GM04503 (cell line): ENCODE measurements at regions not wholly inside any gene's neighbourhood (a gene's known extent, or its start where the extent isn't known, plus 50 kb on each side); places are given as distances from the start of the nearest gene placed in this dataset.

ENCODE experiments used
- DNase-seq: peaks from one replicate; pipeline ENCODE4 v3.0.0-alpha.2; 2012; ENCODE audit warnings: low read depth

DNA sequence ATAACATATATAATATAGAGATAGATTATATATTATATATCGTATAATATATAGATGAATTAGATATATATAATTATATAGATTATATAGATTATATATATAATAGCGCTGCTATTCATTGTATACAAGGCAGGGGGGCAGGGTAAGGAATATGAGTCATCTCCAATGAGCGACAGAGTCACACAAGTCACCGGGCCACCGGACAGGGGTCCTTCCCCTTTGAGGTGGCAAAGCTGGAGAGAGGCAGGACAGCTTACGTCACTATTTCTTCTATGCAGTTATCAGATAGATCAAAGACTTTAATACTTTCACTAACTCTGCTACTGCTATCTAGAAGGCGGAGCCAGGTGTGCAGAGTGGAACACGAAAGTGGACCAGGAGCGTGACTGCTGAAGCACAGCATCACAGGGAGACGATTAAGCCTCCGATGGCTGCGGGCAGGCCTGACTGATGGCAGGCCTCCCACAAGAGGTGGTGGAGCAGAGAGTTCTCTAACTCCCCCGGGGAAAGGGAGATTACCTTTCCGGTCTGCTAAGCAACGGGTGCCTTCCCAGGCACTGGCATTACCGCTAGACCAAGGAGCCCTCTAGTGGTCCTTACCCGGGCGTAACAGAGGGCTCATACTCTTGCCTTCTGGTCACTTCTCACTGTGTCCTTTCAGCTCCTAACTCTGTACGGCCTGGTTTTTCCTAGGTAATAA, 2154.7 kb downstream of the MRPL39 start:
- no peak for DNase-seq

DNA sequence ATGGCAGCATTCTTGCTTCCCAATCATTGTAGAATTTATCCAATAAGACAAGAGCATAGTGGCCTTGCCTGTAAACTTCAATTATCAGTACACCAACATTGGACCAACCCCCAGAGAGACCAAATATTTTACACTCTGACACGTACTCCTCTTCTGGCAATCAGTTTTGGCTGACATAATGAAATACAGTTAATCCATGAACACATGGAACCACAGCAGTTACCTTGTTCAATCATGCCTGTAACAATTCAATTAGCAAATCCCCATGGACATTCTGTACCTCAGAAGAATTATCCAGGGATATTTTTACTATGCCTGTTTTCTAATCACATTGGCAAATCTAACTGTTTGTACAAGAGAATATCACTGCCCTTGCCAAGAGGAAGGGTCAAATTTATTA, 2162.0 kb downstream of the MRPL39 start:
- DNase-seq: no peak

DNA sequence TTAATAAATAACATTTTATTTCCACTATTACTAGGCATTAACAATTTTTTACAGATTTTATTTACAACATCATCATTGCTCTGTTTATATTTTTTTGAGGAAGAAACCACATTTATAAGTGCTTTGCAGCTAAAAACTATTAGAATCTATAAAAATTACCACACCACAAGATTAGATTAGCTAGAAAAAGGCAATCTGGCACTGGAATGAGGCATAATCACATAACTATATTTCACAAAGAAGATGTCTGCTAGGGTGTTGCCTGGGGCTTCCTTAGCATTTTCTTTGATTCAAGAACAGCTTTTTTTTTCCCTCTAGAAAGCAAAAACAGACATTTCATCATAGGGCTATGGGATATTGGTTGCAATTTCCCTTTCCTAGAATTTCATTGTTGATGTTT, 2169.2 kb downstream of the MRPL39 start:
- no peak for DNase-seq

DNA sequence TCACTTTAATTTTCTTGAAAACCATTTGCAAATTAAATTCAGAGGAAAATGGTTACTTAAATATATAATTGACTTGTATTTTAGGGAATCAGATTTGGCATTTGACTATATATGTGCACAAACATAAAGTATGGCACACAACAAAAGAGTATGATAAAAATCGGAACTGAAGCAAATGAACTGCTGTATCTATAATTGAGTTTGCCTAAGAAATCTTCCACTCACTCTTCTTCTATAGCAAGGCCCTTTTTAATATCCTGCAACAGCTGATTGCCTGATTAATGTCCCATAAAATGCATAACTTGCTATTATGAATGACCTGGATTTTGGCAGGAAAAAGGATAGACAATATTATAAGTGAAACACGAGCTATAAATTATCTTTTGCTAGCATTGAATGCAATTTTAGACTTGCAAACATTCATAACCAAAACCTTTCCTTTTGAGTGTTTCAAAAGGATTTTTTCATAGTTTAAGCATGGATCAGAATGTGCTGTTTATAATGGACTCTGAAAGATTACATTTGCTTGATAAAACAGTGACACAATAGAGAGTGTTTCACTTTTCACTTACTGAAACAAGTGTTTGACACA, 2204.3 kb downstream of the MRPL39 start:
- DNase-seq: no peak

DNA sequence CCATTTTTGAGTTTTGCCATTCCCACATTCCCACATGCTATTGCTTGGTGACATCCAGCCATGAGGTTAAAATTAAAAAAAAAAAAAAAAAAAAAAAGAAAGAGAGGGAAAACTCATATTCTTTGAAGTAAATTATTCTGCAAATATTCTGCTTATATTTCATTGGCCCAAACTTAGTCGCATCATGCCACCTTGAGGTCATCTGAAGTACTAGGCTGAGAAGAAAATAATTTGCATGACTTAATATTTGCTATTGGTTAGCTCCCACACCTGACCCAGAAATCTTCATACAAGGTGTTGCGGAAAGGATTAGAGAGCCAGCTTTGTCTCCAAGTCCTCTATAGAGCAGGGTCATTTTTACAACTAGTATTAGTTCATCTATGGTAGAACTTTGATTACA, 2206.0 kb downstream of the MRPL39 start:
- no peak for DNase-seq

DNA sequence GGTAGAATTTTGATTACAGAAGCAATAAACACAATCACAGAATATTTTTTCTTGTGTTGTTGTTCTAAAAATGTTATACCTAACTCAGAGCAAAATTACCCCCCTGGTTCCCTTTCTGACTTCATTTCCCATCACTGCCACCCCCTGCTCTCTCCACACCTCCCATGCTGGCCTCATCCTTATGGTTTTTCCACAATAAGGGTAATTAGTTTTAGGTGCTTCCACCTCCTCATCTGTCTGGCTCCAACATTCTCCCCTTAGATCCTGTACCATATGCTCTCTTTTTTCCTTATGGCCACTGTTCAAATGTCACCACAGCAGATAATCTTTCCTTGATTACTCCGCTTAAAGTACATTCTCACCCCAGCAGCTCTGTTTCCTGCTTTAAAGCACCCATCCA, 2208.6 kb downstream of the MRPL39 start:
- DNase-seq: no peak

DNA sequence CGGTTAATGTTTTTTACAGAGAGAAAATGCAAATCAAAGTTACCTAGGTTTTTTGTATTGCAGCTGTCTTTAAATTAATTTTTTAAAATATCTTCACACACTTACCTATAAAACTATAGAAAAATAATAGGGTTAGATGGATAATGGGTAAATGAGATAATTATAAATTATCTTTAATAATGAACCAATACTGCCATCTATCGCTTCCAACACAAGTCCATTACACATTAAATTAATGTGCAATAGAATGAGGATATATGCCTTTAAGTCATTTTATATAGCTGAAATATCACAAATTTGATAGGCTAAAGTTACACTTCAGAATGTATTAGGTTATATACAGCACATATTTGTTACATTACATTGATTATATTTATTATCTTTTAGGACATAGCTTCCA, 2212.8 kb downstream of the MRPL39 start:
- DNase-seq: no peak

DNA sequence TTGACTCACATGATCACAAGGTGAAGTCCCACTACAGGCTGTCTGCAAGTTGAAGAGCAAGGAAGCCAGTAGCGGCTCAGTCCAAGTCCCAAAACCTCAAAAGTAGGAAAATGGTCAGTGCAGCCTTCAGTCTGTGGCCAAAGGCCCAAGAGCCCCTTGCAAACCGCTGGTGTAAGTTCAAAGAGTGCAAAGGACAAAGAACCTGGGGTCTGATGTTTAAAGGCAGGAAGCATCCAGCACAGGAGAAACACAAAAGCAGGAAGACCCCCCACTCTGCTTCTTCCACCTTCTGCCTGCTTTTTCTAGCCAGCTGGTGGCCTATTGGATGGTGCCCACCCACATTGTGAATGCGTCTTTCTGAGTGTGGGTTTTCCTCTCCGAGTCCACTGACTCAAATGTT, 2222.6 kb downstream of the MRPL39 start:
- no peak for DNase-seq

DNA sequence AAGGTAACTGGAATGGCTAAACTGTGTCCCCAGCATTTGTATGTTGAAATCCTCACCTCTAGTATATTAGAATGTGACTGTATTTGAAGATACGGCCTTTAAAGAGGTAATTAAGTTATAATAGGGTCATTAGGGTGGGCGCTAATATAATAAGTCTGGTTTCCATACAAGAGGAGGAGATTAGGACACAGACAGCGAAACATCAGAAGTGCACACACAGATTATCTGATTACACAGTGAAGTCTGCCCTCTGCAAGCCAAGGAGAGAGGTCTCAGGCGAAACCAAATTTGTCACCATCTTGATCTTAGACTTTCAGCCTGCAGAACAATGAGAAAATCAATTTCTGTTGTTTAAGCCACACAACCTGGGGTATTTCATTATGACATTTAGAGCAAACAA, 2233.1 kb downstream of the MRPL39 start:
- DNase-seq: no peak

DNA sequence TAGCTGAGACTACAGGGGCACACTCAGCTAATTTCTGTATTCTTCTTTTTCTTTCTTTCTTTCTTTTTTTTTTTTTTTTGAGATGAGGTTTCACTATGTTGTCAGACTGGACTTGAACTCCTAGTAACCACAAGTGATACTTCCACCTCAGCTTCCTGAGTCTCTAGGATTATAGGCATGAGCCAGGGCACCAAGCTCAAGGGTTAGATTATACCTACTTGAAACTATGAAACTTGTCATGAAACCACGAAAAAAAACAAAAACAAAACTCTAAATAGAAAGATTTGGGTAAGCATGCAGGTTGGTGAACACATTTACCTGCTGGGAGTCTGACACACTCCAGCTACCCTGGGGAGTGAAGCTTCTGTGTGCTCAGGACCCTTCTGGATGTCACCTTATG, 2250.4 kb downstream of the MRPL39 start:
- no peak for DNase-seq

DNA sequence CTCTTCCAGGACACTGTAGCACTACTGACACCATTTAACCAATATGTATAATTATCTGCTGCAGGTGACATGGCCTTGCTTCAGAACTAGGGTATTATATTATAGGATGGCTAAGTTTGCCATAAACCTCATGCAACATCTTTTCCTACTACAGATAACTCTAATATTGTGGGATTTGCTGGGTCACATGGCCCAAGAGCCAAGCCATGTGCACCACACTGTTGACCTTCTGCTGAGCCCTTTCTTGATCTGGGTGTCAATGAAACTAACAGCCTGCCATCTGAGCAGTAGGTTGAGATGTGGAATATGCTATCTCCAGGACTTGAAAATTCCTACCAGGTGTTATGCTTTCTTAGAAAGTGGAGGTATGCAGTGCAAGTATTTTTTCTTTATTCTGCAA, 2291.1 kb downstream of the MRPL39 start:
- no peak for DNase-seq

DNA sequence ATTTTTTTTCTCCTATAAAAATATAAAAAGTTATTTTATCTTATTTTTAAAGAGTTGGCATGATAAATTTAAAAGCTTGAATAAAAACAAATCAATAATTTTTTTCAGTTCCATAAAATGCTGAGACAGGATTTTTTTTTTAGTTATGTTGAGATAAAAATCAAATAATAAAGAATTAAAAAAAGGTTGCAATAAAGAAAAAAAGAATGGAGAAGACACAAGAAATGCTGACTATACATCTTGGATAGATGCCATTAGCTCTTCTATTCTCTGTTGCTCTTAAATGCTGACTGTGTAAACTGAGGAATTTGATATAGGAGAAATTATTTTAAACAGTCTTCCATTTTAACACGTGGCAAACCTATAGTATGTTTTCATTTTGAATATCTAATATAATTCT, 2298.5 kb downstream of the MRPL39 start:
- DNase-seq: no peak

DNA sequence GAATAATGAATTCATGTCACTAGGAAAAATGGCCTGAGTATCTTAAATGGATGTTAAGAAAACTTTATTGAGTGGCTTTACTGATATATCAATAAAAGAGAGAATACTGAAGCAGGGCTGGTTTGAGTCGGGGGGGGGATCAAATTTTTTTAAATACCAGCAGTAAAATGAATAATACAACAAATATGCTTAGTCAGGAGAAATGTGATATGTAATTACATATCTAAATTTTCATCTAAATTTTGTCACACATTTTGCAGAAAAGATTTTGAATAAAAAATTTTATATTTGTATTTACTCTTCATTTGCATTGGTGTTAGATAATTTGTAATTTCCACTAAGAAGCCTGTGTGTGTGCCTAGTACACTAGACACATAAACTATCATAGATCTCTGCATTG, 2300.2 kb downstream of the MRPL39 start:
- no peak for DNase-seq

DNA sequence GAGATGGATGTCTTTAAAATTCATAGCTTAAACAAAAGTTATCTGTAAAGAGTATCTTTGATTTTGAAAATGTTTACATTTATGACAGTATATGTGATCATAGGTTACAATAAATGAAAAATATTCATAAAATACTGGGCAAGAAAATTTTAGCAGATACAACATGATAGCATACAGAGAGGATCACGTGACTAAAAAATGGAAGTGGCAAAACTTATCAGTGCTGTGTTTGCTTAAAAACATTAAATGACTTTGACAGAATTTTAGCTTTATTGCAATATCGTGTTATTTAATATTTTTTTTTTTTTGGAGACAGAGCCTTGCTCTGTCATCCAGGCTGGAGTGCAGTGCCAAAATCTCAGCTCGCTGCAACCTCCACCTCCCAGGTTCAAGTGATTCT, 2294.1 kb downstream of the NCAM2 start:
- no peak for DNase-seq

DNA sequence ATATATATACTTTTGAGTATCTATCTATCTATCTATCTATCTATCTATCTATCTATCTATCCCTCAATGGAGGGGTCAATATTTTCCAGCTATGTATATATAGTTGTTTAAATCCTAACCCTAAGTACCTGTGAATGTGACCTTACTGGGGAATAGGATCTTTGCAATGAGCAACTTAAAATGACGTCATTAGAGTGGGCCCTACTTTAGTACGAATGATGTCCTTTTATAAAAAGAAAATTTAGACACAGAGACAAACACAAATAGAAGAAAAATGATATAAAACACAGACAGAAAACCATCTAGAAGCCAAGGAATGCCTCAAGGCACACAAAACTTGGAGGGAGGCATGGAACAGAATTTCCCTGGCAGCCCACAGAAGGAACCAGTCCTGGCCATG, 2283.7 kb downstream of the NCAM2 start:
- no peak for DNase-seq

DNA sequence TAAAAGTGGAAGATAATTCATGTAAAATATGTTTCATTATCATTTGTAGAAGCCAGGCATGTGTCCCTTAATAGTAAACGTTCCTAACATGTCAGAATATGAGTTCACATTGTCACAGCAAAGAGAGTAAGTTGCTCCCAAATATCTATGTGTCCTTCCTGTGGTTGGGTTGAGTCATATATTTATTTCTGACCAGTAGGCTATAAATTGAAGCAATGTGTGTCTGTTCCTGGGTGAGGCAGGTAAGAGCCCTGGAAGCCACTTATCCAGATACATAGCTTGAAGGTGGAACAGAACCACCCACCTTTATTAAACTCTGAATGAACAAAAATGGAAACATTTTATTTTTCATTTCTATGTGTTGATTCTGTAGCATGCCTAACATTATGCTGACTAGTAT, 2251.6 kb downstream of the NCAM2 start:
- DNase-seq: no peak

DNA sequence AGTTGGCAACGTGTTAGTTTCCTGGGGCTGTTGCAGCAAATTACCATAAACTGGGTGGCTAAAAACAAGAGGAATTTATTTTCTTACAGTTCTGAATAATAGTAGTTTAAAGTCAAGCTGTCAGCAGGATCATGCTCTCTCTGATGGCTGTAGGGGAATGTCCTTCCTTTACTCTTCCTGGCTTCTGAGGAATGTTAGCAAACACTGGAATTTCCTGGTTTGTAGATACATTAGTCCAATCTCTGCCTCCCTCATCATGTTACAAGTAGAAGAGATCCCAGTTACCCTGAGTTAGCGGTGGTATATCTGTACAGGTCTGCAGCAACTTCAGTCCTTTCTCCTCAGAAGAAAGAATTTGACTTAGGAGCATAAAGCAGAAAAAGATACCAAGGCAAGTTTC, 2249.1 kb downstream of the NCAM2 start:
- DNase-seq: no peak

DNA sequence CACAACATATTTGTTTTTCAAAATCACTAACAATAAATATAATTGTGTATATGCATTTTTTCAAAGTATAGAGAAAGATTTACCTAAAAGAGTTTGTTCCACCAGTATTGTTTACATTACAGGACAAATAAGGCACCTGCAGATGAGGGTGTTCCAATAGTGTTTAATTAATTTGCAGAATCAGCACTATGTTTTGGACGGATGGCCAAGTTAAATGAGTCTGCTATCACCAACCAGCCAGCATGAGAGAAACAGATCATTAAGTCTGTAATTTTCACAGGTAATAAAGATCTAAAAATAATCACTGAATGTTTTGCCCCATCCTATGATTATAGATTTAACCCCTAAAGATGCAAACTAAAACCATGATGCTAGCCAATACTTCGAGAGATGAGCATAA, 2247.0 kb downstream of the NCAM2 start:
- DNase-seq: no peak

DNA sequence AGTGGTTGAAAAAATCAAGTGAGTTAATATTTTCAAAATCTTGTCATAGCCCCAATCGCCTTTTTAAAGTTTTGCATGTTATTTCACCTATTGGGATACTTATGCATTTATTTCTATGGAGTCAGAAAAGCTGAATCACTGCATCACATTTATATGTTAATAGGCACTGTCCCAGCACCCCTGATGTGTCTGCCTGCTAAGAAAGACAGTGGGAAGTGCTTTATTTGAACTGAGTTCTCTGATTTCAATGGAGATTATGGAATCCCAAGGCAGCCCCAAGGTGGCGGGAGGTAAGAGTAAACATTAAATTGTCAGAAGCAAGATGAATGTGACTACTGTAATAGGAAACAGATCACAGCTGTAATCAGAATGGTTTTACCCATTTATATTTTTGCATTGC, 2225.7 kb downstream of the NCAM2 start:
- DNase-seq: no peak

DNA sequence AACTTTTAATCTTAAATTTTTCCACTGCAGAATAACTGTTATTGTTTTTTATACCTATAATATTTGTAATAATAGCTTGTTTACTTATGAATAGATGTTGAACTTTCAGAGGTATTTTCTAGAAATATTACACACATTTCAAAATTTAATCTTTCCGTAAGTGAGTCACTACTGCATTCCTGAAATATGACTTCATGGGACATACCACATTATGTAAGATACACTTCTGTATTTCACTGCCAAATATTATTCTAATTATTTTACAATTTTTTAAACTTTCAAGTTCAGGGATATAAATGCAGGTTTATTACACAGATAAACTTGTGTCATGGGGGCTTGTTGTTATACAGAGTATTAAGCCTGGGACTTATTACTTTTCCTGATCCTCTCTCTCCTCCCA, 2220.5 kb downstream of the NCAM2 start:
- DNase-seq: no peak

DNA sequence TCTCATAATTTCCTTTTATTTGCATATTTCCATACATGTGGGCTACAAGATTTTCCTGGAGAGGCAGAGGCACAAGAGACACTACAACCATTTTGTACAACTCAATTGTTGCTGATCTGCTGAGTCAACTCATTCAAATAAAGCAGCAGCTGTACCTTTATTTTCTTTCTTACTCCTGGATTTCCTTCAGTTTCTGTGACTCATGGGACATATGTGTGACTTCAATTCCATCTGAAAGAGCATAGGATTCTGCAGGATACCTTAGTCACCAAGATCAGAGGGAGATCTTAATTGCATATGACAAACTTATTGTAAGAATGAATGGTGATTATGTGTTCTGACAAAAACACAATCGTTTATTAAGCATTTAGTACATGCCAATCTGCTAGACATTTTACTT, 2219.4 kb downstream of the NCAM2 start:
- no peak for DNase-seq

DNA sequence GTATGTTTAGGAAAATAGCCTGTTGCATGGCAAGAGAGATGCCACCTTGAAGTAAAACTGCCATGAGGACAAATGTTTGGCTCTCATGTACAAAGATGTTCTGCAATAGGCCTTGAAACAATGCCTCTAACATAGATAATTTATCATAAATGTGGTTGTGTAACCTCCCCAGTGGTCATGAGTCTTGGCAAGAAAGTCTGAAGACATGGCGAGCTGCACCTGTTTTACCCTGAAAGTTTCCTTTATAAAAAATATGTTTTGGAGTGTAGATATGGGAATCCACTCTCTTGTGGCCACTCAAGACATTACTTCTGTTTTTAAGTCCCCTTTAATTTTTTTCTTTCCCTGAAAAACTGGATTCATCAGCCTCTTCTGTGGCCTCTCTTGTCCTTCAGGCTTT, 2217.1 kb downstream of the NCAM2 start:
- no peak for DNase-seq
